Caco-2 (cell line): ENCODE measurements at regions not wholly inside any gene's neighbourhood (a gene's known extent, or its start where the extent isn't known, plus 50 kb on each side); places are given as distances from the start of the nearest gene placed in this dataset.

ENCODE experiments used
- BruUV-seq: library from RNA; stranded (reverse); fragments of 400-500 nt; replicated peaks from 2 replicates; lab custom pipeline; 2021; lab: Mats Ljungman, UMichigan
- CTCF ChIA-PET: fragments of 300-600 bp; sonication (Branson Sonifier 250); formaldehyde crosslinking; loops from one replicate; lab custom pipeline; 2022; ENCODE audit warnings: antibody characterized with exemption; lab: Charles Lee
- POLR2A ChIA-PET: fragments of 300-600 bp; sonication (Branson Sonifier 250); formaldehyde crosslinking; loops from one replicate; lab custom pipeline; 2022; ENCODE audit warnings: antibody characterized with exemption; lab: Charles Lee
- DNase-seq, 2 experiments: peaks; one replicate each; pipeline versions ENCODE4 v3.0.0 to v3.0.0-alpha.2; 2020 to 2022
- H3K27me3 ChIP-seq: replicated peaks from 2 replicates; pipeline ENCODE4 v1.6.0; 2011; ENCODE audit warnings: low read length; ENCODE audit not compliant: control insufficient read depth, insufficient read depth
- H3K36me3 ChIP-seq: 2 replicates; pipeline ENCODE4 v1.5.1; 2011; ENCODE audit warnings: low read length; ENCODE audit not compliant: control insufficient read depth, insufficient read depth
- H3K4me1 ChIP-seq: fragments of 250-450 bp; sonication (Bioruptor Pico); 2 replicates; pipeline ENCODE4 v1.5.1; 2020; ENCODE audit warnings: mild to moderate bottlenecking
- H3K4me3 ChIP-seq: 2 replicates; pipeline ENCODE4 v1.5.1; 2011; ENCODE audit warnings: low read depth, mild to moderate bottlenecking, control low read depth, low read length
- H3K9me3 ChIP-seq: fragments of 250-450 bp; sonication (Bioruptor Pico); 2 replicates; pipeline ENCODE4 v1.5.1; 2020; ENCODE audit warnings: mild to moderate bottlenecking, moderate library complexity
- H3K27ac Mint-ChIP-seq: one replicate; pipeline ENCODE4 v1.8.0; 2022; ENCODE audit warnings: mixed read lengths; ENCODE audit not compliant: unreplicated experiment
- H3K27me3 Mint-ChIP-seq: one replicate; pipeline ENCODE4 v1.8.0; 2022; ENCODE audit warnings: mixed read lengths; ENCODE audit not compliant: insufficient read depth, unreplicated experiment
- H3K36me3 Mint-ChIP-seq: one replicate; pipeline ENCODE4 v1.8.0; 2022; ENCODE audit warnings: mild to moderate bottlenecking, mixed read lengths; ENCODE audit not compliant: insufficient read depth, unreplicated experiment
- H3K4me1 Mint-ChIP-seq: one replicate; pipeline ENCODE4 v1.8.0; 2022; ENCODE audit warnings: low read depth, mixed read lengths; ENCODE audit not compliant: unreplicated experiment
- H3K4me3 Mint-ChIP-seq: one replicate; pipeline ENCODE4 v1.8.0; 2022; ENCODE audit warnings: mild to moderate bottlenecking, moderate library complexity, mixed read lengths; ENCODE audit not compliant: unreplicated experiment
- H3K9me3 Mint-ChIP-seq: one replicate; pipeline ENCODE4 v1.8.0; 2022; ENCODE audit warnings: mixed read lengths; ENCODE audit not compliant: unreplicated experiment
- CTCF ChIP-seq, 2 experiments: fragments of 200-600 bp in 1 of 2; IDR thresholded peaks; 1 replicate in 1 of 2; 2 replicates in 1 of 2; pipeline versions ENCODE4 v1.5.1 to v1.8.0; 2011 to 2022; ENCODE audit warnings: antibody characterized with exemption in 1 of 2, control low read depth in 1 of 2, inconsistent platforms in 1 of 2, low read depth in 1 of 2, low read length in 1 of 2, mild to moderate bottlenecking in 1 of 2, moderate library complexity in 1 of 2; ENCODE audit not compliant: insufficient read depth in 1 of 2, severe bottlenecking in 1 of 2, unreplicated experiment in 1 of 2
- intact Hi-C: fragments of 100-400 bp; cut with micrococcal nuclease; formaldehyde crosslinking; loops from one replicate; pipeline ENCODE4 v1.10.0; 2022; ENCODE audit not compliant: unreplicated experiment

- TF ChIP-seq CTCF (IDR thresholded peaks at IDR 0.05; ENCODE audit: insufficient read depth in 1 of 2, low read depth in 1 of 2, low read length in 1 of 2, severe bottlenecking in 1 of 2, unreplicated experiment in 1 of 2), result no peak
Observed at GRCh38 chr20:24878657-24879056, 70.4 kb upstream of the CST7 start.

GRCh38 chr20:24879875-24880274, 69.2 kb upstream of the CST7 start:
- Mint-ChIP-seq H3K4me3 (no peak overlapping the region), H3K4me1 (no peaks in the 10 kb centered on the region), H3K36me3 (no peaks in the 10 kb centered on the region), H3K27me3 (peaks cover 15% of the 10 kb centered on the region), H3K27ac (no peak overlapping the region), H3K9me3 (no peaks in the 10 kb centered on the region)
- Histone ChIP-seq H3K4me1 (no peaks in the 10 kb centered on the region), H3K36me3 (no peaks in the 10 kb centered on the region), H3K27me3 (no peaks in the 10 kb centered on the region), H3K4me3 (no peak overlapping the region), H3K9me3 (0 out of 2 replicates have a peak, but pooled peaks cover 5% of the 10 kb centered on the region)
- ChIA-PET POLR2A (no interaction called here), CTCF (no interaction called here)
- no peak for DNase-seq
- TF ChIP-seq CTCF (IDR thresholded peaks at IDR 0.05; ENCODE audit: insufficient read depth in 1 of 2, low read depth in 1 of 2, low read length in 1 of 2, severe bottlenecking in 1 of 2, unreplicated experiment in 1 of 2), result no peak
- BruUV-seq, result no TSS peak
- intact Hi-C loops, result no loop called here

More at GRCh38 chr20:24878657-24879056, 70.4 kb upstream of the CST7 start:
- DNase-seq, result no peak
- ChIA-PET POLR2A (no interaction called here), CTCF (no interaction called here)
- no peak overlapping the region for H3K4me3 ChIP-seq
- intact Hi-C loops, result no loop called here
- 0 out of 2 replicates have a peak, but pooled peaks cover 5% of the 10 kb centered on the region for H3K9me3 ChIP-seq
- no peaks in the 10 kb centered on the region for H3K27me3 ChIP-seq
- H3K27me3 Mint-ChIP-seq, result peaks cover 13% of the 10 kb centered on the region
- no peak overlapping the region for H3K27ac Mint-ChIP-seq
- H3K4me1 ChIP-seq, result no peaks in the 10 kb centered on the region
- no peaks in the 10 kb centered on the region for H3K4me1 Mint-ChIP-seq
- H3K36me3 Mint-ChIP-seq, result no peaks in the 10 kb centered on the region
- H3K4me3 Mint-ChIP-seq, result no peak overlapping the region
- H3K9me3 Mint-ChIP-seq, result no peaks in the 10 kb centered on the region
- BruUV-seq, result no TSS peak
- no peaks in the 10 kb centered on the region for H3K36me3 ChIP-seq

GRCh38 chr20:24880356-24880755, 68.7 kb upstream of the CST7 start:
- no peaks in the 10 kb centered on the region for H3K4me1 ChIP-seq
- Mint-ChIP-seq H3K27ac (no peak overlapping the region), H3K4me1 (no peaks in the 10 kb centered on the region), H3K27me3 (peaks cover 15% of the 10 kb centered on the region), H3K36me3 (no peaks in the 10 kb centered on the region), H3K4me3 (no peak overlapping the region), H3K9me3 (no peaks in the 10 kb centered on the region)
- no peaks in the 10 kb centered on the region for H3K27me3 ChIP-seq
- CTCF ChIA-PET, result no interaction called here
- H3K4me3 ChIP-seq, result no peak overlapping the region
- DNase-seq, result no peak
- POLR2A ChIA-PET, result no interaction called here
- no peak for TF ChIP-seq CTCF (IDR thresholded peaks at IDR 0.05; ENCODE audit: insufficient read depth in 1 of 2, low read depth in 1 of 2, low read length in 1 of 2, severe bottlenecking in 1 of 2, unreplicated experiment in 1 of 2)
- intact Hi-C loops, result no loop called here
- H3K36me3 ChIP-seq, result no peaks in the 10 kb centered on the region
- 0 out of 2 replicates have a peak, but pooled peaks cover 5% of the 10 kb centered on the region for H3K9me3 ChIP-seq
- BruUV-seq, result no TSS peak
